Esophagus muscularis mucosa (tissue), 4 donors: ENCODE measurements at regions not wholly inside any gene's neighbourhood (a gene's known extent, or its start where the extent isn't known, plus 50 kb on each side); places are given as distances from the start of the nearest gene placed in this dataset.
A peak's percentile ranks its signal among the peaks of the same experiment; 100 is the strongest.

Experiments used
- DNase-seq: peaks from one replicate; pipeline ENCODE4 v3.0.0-alpha.2; 2017; ENCODE audit errors: extremely low spot score
- H3K27ac ChIP-seq, 4 donors: fragments of 200-600 bp; sonication (generic); replicated peaks in 1 of 4; 1 replicate in 3 of 4; 2 replicates in 1 of 4; pipeline ENCODE4 v1.5.1; 2016 to 2019; ENCODE audit warnings: mild to moderate bottlenecking in 1 of 4
- H3K27me3 ChIP-seq, 4 donors: fragments of 200-600 bp; sonication (generic); one replicate each; pipeline versions ENCODE4 v1.5.1 to v1.6.0; 2016 to 2019
- H3K36me3 ChIP-seq, 4 donors: fragments of 200-600 bp; sonication (generic); one replicate each; pipeline ENCODE4 v1.5.1; 2016 to 2019
- H3K4me1 ChIP-seq, 4 donors: fragments of 200-600 bp; sonication (generic); one replicate each; pipeline ENCODE4 v1.5.1; 2016 to 2019
- H3K4me3 ChIP-seq, 4 donors: fragments of 200-600 bp; sonication (generic); 1 replicate in 2 of 4; 2 replicates in 2 of 4; pipeline ENCODE4 v1.5.1; 2016 to 2019; ENCODE audit warnings: mild to moderate bottlenecking in 4 of 4, moderate library complexity in 1 of 4
- H3K9me3 ChIP-seq, 4 donors: fragments of 200-600 bp; sonication (generic); 1 replicate in 3 of 4; 2 replicates in 1 of 4; pipeline ENCODE4 v1.5.1; 2016 to 2019
- CTCF ChIP-seq, 3 experiments: fragments of 200-600 bp in 2 of 3; fragments of 450-650 bp in 1 of 3; sonication (generic) in 2 of 3; IDR thresholded peaks; one replicate each; pipeline ENCODE4 v1.5.1; 2017 to 2019; ENCODE audit warnings: antibody characterized with exemption in 3 of 3, mild to moderate bottlenecking in 2 of 3, moderate library complexity in 1 of 3
- EP300 ChIP-seq: sonication (generic); formaldehyde crosslinking; IDR thresholded peaks from one replicate; pipeline ENCODE4 v1.6.1; 2017; ENCODE audit warnings: antibody characterized with exemption
- POLR2A ChIP-seq: fragments of 450-650 bp; IDR thresholded peaks from one replicate; pipeline ENCODE4 v1.6.1; 2017; ENCODE audit warnings: antibody characterized with exemption, moderate library complexity, mild to moderate bottlenecking, low read depth
- POLR2AphosphoS5 ChIP-seq, 2 donors: sonication (generic); formaldehyde crosslinking; IDR thresholded peaks; one replicate each; pipeline ENCODE4 v1.6.1; 2017; ENCODE audit warnings: antibody characterized with exemption in 2 of 2
- WGBS: methylation state at CpG from one replicate; pipeline ENCODE4 v1.1.5; 2018; 5-methylcytosine and 5-hydroxymethylcytosine counted together
- intact Hi-C: fragments of 100-400 bp; cut with DNase I; formaldehyde crosslinking; loops from one replicate; pipeline ENCODE4 v1.15.1; 2023

GRCh38 chr11:112499881-112500204, 239.2 kb upstream of the PLET1 start:
- H3K27me3 ChIP-seq, result no peaks in the 10 kb centered on the region
- WGBS, result 96% methylated on average over 9 of the region's 10 CpGs
- H3K27ac ChIP-seq, result no peak overlapping the region
- no peaks in the 10 kb centered on the region for H3K9me3 ChIP-seq
- H3K36me3 ChIP-seq, result no peaks in the 10 kb centered on the region
- no peaks in the 10 kb centered on the region for H3K4me1 ChIP-seq
- intact Hi-C loops, result no loop called here
- no peak overlapping the region for H3K4me3 ChIP-seq
- no peak for DNase-seq
- TF ChIP-seq POLR2A (no peak), EP300 (no peak), CTCF (IDR thresholded peaks at IDR 0.05) (no peak), POLR2AphosphoS5 (IDR thresholded peaks at IDR 0.05) (no peak)

- Histone ChIP-seq H3K27ac (no peak overlapping the region), H3K36me3 (no peaks in the 10 kb centered on the region), H3K9me3 (no peaks in the 10 kb centered on the region), H3K4me1 (no peaks in the 10 kb centered on the region), H3K27me3 (no peaks in the 10 kb centered on the region), H3K4me3 (no peak overlapping the region)
- intact Hi-C loops, result no loop called here
- no peak for TF ChIP-seq EP300
- no peak for TF ChIP-seq POLR2AphosphoS5 (IDR thresholded peaks at IDR 0.05)
- TF ChIP-seq CTCF (IDR thresholded peaks at IDR 0.05), result no peak
- TF ChIP-seq POLR2A, result no peak
- DNase-seq, result peak; percentile 72
- WGBS, result 80% methylated on average over 5 of the region's 5 CpGs
Measured at GRCh38 chr11:112503410-112503809, 242.8 kb upstream of the PLET1 start.

DNA sequence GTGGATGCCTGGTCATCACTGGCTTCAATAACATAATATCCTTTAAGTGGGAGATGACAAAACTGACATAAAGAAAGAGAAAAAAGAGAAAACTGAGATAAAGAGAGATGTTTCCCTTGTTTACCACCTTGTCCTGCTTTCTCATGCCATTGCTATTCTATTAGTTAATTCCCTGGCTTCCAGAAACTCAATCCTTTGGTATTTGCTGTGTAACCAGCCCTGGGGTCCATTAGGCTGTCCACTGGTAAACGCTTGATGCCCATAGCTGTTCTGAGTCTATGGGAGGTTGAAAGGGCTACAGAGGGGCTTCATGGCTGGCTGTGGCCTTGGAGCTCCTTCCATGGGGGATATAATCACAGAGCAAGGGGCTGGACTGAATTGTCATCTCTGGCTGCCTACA, 243.4 kb upstream of the PLET1 start:
- Histone ChIP-seq H3K9me3 (no peaks in the 10 kb centered on the region), H3K27ac (no peak overlapping the region), H3K4me1 (no peaks in the 10 kb centered on the region), H3K27me3 (no peaks in the 10 kb centered on the region), H3K36me3 (no peaks in the 10 kb centered on the region), H3K4me3 (no peak overlapping the region)
- intact Hi-C loops, result no loop called here
- TF ChIP-seq CTCF (IDR thresholded peaks at IDR 0.05), result no peak
- DNase-seq, result no peak
- WGBS, result 75% methylated on average over 1 of the region's 1 CpG

- H3K9me3 ChIP-seq, result no peaks in the 10 kb centered on the region
- H3K27ac ChIP-seq, result no peak overlapping the region
- H3K4me1 ChIP-seq, result no peaks in the 10 kb centered on the region
- 89% methylated on average over 1 of the region's 1 CpG for WGBS
- H3K4me3 ChIP-seq, result no peak overlapping the region
- no peak for TF ChIP-seq EP300
- TF ChIP-seq POLR2AphosphoS5 (IDR thresholded peaks at IDR 0.05), result no peak
- no peak for TF ChIP-seq CTCF (IDR thresholded peaks at IDR 0.05)
- no peak for TF ChIP-seq POLR2A
- H3K27me3 ChIP-seq, result no peaks in the 10 kb centered on the region
- intact Hi-C loops, result no loop called here
- DNase-seq, result no peak
- no peaks in the 10 kb centered on the region for H3K36me3 ChIP-seq
Measured at GRCh38 chr11:112506852-112507251, 246.2 kb upstream of the PLET1 start.

GRCh38 chr11:112507281-112507680, 246.6 kb upstream of the PLET1 start:
- H3K27me3 ChIP-seq, result no peaks in the 10 kb centered on the region
- no peak overlapping the region for H3K4me3 ChIP-seq
- no peaks in the 10 kb centered on the region for H3K4me1 ChIP-seq
- H3K27ac ChIP-seq, result no peak overlapping the region
- intact Hi-C loops, result no loop called here
- no peaks in the 10 kb centered on the region for H3K9me3 ChIP-seq
- WGBS, result 70% methylated on average over 2 of the region's 2 CpGs
- peak; percentile 45 for DNase-seq
- no peaks in the 10 kb centered on the region for H3K36me3 ChIP-seq
- TF ChIP-seq POLR2AphosphoS5 (IDR thresholded peaks at IDR 0.05) (no peak), EP300 (no peak), POLR2A (no peak), CTCF (IDR thresholded peaks at IDR 0.05) (no peak)
